Retina (tissue), 1 donor: ENCODE measurements at regions not wholly inside any gene's neighbourhood (a gene's known extent, or its start where the extent isn't known, plus 50 kb on each side); places are given as distances from the start of the nearest gene placed in this dataset.

Experiments
- DNase-seq: peaks from one replicate; pipeline ENCODE4 v3.0.0-alpha.2; 2016

DNA sequence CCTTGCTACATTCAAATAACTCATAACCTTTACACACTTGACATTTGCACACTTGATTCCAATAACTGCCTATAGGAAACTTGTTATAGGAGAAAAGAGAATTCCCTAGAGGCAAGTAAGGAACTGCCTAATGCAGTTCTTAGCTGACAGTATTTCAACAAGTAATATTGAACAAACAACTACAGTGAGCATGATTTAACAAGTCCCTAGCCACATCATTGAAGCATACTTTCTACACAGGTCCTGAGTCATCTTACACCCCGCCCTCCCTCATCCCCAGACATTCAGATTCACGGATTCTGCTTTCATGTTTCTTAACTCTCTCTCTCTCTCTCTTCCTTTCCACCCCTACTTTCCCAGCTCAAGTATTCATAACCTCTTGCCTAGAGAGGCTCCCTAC is 153.5 kb downstream of the LSM5 start:
- no peak for DNase-seq

DNA sequence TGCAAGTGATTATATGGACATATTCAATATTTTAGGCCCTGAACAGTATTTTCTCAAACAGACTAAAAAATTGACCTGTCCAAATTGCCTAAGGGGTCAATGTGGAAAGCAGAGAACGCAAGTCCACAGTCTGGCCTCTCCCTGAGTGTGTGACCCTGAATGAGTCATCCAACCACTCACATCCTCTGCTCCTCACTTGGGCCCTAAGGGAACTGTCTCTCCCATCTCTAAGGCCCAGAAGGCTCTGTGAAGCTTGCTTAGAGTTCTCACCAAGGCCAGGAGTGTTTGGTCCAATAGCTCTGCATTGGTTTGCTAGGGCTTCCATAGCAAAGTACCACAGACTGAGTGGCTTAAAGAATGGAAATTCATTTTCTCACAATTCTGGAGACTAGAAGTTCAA is 155.1 kb downstream of the LSM5 start:
- DNase-seq, result no peak

DNA sequence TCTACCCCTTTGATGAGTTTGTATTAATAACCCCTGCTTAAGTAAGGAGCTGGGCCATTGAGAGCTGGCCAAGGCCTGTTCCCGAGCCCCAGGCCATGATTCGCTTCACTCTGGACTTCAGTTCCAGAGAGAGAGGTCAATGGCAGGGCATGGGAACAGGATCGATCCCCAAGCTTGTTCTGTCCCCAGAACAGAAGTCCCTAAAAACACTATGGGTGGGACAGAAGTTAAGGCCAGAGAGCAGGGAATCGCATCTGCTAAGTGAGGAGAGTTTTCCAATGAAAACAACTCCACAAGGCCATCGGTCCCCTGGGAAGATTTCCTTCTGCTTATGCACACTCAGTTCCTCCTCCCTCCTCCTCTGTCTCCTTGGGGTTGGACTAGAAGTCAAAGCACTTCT is 159.6 kb downstream of the LSM5 start:
- DNase-seq, result no peak

DNA sequence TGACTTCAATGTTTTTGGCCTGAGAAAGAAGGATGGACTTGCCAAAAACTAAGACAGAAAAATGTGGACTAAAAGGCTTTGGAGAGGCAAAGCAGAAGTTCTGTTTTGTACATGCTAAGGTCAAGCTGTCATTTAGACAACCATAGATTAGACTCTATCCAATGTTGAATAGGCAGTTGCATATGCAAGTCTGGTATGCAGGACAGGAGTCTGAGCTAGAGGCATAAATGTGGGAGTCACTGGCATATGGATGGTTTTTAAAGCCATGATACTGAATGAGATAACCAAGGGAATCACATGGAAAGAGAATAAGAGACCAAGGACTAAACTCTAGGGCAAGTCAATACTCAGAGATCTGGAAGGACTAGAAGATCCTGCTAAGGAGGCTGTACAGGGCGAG is 164.1 kb downstream of the LSM5 start:
- no peak for DNase-seq

DNA sequence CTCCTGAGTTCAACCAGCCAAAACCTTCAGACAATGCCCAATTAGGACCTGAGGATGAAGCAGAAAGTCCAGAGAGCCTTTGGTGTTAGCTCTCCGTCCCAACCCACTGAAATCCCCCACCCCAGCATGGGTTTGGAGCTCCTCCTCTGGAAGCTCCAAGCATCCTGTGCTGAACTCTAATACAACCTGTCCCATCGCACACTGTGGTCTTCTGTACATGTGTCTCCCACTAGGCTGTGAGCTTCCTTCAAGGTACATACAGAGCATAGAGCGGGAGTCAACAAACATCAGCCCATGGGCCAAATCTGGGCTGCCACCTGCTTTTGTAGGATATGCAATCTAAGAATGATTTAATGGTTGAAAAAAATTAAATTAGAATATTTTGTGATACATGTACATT is 166.5 kb downstream of the LSM5 start:
- no peak for DNase-seq

DNA sequence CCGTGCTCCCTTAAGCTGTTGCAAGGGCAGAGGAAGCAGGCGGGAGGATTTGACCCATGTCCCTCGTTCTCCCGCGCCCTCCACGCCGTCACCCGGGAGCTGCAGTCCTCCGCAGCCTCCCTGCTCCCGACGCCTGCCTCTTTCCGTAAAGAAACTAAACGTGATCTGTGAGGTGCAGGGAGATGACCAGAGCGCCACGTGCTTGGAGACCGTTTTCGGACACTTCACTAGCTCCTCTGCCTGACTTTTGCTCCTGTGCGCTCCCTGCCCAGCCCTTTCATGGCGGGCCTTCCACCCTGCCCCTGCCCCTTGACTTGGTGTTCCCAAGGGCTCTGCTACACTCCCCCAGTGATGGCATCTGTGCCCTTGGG is 171.2 kb downstream of the LSM5 start:
- DNase-seq, result no peak

DNA sequence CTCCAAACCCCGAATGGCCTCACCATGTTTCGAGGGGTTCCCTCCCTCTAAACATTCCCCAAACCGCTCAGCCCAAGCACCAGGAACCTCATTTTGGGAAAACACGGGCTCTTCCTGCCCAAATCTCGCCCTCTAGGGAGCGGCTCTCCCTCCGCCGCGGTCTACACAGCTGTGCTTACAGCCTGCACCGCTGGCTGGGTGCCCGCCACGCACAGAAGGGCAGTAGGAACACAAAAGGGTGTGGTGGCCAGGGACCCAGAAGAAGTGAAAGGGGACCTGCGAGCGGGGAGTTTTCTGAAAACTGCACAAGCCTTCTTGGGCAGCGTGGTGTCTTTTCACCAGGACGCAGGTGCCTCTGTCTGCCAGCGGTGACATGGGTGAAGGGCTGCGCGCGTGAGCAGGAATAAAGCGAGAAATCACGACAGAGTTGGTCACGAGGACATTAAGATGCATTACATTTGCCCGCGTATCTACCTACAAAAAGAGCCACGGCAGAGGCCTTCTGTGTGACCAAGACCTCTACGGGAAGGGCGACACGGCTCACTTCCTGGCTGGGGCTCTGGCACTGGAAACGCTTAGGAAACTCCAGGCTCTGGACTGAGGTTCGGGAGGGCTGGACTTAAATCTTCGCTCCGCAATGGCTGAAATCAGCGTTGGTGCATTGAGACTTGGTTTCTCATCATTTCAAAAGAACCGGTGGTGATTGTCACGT is 171.7 kb downstream of the LSM5 start:
- DNase-seq, result peak; percentile 74

DNA sequence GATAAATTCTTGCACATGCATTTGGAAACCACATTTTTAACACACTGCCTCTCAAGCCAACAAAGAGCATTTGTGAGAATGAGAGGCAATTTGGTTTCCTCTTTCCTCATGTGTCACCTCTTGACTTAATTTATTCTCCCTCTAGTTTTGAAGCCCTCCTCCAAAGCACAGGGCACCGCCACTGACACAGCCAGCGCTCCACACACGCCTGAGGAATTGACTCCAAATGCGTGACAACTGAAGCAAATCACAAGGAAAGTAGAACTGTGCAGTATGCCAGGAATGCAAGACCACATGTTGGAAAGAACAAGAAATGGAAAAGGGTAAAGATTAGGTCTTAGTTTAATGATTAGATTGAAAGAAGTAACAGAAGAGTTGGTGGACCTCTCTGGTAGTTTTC is 173.3 kb downstream of the LSM5 start:
- DNase-seq, result no peak

DNA sequence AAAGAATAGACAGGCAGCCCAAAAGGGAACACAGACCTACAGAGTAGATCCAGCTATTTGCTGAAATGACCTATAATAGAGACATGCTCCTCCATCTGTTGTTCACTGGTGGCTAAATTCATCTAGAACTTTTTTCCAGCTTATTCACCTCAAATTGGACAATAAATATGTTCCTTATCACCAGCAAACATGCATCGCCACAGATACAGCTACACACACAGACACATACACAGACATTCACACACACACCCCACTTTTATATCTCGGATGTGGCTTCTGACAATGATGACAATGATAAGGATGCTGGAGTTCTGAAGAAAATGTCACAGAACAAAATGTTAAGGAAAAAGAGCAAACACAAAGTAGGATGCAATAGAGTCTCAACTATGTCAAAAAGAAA is 175.4 kb downstream of the LSM5 start:
- DNase-seq, result no peak

DNA sequence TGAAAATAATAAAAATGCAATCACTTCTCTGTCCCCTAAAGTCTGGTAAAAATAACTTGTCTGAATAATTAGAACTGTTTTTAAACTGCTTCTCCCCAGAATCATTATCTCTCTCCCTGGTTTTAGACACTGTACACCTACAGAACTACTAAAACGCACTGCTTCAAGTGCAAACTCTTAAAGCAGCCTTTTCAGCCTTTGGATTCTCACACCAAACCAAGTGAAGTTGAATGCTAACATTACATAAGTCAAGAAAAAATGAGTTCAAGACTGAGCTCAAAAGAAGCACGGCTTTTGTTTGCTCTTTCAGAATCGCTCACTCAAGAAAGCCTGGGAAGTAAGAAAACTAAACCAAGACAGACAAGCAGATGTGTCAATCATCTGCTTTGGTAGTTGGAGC is 188.8 kb downstream of the LSM5 start:
- no peak for DNase-seq

DNA sequence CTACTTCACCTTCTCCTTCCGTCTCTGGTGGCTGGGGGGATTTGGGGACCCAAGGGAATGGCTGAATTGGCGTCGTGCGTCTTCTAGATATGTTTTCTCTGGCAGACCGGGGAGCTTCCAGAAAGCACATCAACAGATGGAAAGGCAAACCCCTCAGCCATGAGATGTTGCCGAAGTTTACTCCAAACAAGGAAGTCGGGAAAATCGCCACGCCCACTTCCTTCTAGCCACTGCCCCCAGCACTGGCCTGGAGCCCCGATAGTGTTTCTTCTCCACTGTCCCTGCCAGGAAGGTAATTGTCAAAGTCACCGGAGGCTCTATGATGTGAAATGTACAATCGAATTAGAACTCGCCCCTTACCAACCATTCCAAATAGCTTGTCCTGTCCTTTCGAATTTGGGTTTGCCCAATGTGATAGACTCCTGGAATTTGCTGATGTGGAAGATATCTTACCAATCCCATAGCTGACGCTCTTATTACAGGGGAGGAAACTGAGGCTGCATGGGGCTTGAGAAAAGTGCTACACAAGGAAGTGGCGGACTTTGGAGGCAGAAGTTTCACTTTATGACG is 191.0 kb downstream of the LSM5 start:
- DNase-seq, result no peak

DNA sequence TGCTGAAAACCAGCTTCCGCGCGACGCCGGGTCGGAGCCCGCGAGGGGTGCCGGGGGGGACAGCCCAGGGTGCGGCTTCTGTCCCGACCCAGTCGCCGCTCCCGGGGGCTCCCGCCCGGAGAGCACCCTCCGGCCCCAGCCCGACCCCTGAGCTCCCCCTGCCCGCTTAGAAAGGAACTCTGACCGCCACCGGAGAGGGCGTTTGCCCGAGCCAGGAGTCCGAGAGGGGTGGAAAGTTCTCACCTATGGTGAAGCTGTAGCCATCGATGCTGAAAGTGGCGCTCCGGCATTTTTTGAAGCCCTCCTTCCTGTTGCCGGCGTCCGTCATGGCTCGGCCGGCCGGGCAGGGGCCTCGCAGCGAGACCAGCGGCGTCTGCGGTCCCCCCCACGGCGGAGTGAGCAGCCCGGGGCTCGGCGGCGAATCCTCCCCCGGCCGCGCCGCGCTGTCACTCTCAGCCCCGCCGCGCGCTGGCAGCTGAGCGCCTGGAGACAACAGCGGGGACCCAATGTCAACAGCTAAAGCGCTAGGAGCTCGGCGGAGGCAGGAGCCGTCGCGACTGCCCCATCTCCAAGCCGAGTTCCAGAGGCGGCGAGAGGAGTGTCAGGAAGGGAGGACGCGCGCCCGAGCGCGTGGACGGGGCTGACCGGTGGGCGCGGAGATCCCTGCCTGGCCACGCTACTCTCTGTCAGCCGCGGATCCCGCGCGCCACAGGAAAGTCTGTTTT is 191.6 kb downstream of the LSM5 start:
- DNase-seq, result peak; percentile 86

DNA sequence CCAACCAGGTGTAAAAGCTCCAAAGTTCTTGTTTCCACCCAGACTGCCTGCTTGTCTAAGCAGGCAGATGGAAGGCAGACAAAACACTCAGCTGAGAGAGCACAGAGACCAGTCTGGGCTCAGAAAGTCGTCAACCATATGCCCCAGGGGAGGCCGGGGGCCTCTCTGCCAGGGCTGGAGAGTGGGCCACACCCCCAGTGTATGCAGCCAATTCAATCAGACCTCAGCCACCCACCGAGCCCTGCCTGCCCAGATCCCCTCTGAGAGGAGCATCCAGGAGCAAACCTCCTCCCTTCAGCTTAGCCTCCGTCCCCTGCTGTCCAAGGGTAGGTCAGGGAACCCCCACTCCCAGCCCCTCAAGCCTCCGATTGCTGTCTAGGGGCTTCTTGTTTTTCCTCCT is 196.3 kb downstream of the LSM5 start:
- no peak for DNase-seq

DNA sequence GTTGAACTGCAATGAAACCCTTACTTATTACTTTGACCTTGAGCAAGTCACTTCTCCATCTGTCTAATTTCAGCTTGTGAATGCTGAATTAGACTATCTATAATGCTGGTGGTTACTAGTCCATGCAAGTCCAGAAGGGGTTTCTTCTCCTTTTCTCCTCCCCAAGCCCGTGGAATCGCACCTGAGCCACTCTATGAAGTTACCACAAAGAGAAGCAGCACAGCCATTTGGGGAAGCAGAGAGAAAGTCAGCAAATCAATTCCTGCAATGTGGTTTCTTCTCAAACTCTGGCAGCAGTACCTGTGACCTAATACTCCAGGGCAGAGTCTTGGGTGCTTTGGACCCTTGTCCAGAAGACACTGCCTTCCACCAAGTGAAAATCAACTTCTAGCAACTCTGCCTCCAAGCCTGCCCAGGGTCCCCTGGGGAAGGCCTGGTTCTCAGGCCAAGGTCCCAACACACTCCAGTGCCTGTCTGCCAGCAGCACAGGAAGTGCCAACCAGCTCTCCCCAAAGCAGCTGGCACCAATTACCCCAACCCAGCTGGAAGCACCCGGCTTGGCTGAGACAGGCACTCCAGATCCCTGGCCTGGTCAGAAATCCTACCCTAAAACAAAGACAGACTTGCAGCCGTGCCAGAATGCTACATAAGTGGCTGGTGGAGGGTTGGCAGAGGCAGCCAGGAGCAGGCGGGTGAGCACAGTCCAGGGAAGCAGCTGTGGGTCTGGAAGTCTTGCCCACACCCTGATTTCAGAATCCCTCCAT is 200.3 kb downstream of the LSM5 start:
- no peak for DNase-seq

DNA sequence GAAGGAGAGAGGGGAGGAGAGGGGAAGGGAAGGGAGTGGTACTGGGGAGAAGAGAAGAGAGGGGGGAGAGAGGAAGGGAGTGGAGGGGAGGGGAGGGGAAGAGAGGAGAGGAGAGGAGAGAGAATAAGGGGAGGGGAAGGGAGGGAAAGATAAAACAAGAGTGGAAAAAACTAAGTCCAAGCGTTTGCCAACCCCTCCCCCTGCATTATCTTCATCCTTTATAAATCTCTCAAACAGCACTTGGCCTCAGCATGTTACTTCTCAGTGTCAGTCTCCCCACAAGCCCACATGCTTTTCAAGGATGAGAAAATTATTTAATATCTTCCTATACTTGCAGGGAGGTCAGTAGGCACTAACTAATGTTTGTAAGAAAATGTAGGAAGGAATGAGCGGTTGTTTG is 204.5 kb downstream of the LSM5 start:
- no peak for DNase-seq

DNA sequence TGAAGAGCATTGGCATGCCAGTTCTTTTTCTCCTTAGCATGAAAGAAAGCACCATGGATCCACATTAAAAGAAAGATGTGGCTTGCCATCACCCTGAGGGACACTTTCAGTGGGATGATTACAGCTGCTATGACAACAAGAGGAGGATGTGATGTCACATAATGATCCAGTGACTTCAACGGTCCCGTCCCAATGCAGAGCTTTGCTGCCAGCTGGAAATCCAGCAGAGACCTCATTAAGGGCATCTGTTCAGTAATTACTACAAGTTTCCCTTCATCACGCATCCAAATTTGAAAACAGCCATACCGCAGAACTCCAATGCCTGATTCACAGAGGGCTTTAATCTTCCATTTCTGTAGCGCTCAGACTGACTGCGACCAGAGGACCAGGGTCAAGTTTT is 206.6 kb downstream of the LSM5 start:
- DNase-seq, result no peak

DNA sequence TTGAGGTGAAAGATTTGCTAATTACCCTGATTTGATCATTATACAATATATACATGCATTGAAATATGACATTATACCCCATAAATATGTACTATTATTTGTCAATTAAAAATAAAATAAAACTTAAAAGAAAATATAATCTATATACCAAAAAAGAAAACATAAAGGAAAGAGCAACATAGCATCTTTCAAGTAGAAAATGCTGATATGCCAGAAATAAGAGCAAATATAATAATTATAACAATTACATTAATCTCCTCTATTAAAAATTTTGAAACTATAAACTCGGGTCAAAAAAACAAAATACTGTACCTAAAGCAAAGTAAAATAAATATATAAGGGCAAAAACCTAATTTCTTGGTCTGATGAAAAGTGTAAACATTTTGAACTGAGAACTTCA is 209.3 kb upstream of the PDE1C start:
- DNase-seq, result no peak

DNA sequence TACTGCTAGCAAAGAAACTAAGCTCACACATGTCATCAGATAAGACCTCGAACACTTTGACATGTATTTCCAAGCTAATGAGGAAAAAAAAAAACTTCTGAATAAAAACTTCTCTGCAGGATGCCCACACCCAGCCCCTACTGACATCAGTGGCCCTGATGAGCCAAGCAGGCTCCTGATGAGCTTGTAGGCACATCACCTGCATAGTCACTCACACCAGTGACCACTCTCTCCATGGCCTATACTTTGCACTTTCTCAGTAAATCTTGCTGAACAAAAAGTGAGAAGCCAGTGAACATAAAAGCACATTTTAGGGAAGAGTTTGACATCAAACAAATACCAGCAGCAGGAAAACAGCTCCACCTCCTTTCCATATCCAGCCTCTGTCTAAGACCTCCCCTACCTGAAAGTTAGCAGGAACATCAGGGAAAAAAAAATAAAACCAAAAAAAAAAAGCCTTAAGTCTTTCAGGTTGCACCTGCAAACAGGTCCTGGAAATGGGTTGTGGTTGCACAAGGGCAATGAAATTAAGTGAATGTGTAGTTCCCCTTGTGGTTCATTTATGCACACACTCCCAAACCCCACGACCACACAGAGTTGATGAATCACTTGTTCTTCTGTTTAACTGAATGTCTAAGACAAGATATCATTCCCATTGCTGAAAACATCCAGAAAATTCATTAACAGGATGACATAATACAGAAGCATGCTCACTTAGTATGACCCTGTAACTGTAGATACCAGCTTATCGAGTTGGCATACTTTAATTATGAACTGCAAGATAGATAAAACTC is 205.2 kb upstream of the PDE1C start:
- no peak for DNase-seq

DNA sequence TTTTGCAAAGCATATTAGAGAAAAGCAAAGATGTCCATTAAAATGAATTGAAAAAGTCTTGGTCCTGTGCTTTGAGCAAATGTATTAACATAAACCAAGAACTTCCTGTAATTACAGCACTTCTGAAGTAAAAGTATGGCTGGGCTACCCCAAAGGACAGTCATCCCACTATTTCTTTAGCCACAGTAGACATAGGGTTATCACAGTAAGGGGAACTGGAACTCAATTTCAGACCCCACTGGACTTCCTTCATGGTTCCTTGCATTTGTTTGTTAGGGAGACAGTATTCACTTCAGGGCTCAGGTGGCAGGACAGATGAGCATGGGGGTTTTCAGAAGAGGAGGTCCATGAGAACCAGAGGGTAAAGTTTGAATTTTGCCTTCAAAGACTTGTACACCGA is 203.1 kb upstream of the PDE1C start:
- no peak for DNase-seq

DNA sequence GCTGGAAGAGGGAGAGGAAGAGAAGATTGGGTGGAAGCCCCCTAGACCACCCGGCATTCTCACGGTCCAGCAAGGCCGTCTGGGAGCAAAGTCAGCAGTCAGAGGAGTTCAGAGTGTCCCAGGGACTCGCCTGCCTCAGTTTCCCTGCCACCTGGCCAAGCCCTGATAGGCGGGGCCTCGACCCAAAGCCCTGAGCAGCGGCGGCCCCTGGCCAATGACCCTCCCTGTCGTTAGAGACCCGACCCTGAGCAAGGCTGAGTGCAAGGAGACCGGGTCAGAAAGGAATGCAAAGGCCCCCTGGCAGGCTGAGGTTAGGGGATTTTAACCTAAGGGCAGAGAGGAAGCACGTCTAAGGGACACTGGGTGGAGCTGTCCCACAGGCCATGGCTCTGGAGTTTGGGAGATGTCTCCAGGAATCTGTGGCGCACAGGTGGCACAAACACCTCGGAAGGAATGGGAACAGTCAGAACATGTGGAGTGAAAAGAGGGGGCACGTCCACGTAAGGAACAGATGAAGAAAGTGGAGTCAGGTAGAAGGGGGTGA is 196.8 kb upstream of the PDE1C start:
- DNase-seq, result no peak

DNA sequence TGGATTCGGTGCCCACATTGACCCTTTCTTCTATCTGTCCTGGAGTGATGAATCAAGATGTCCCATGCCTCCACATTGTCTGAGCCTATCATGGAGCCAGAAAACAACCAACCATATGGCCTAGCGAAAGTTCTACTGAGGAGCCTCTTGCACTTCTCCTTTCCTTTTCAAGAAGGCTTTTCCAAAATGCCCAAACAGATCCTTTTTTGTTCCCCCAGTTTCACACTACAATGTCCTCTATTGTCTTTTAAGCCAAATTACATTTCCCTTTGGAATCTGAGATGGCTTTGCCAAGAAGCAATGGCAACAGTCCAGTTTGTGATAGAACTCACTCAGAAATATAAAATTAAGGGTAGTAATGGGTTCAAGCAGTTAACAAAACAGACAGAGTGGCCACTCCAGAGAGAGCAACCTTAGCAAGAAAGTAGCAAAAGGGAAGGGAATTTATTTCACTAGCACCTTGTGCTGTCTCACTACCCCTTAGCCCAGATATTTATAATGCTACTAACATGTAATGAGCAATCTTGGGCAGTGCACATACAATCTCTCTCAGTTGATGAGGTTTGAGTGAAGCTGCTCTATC is 194.6 kb upstream of the PDE1C start:
- DNase-seq, result no peak

DNA sequence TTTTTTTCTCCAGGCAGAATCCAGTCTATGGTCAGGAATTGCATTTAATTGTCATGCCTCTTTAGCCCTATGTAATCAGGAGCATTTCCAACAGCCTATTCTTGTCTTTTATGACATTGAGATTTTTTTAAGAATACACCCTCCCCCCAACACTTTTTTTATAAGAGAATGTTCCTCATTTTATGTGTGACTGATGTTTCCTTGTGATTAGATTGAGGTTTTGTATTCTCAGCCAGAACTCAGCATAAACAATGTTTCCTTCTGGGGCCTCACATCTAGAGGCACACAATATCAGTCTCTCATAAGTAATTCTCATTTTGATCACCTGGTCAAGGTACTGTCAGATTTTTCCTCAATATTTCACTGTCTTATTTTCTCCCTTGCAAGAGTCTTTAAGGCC is 193.4 kb upstream of the PDE1C start:
- DNase-seq, result no peak
